ENCODE measurements at regions not wholly inside any gene's neighbourhood (a gene's known extent, or its start where the extent isn't known, plus 50 kb on each side); places are given as distances from the start of the nearest gene placed in this dataset.

DNA sequence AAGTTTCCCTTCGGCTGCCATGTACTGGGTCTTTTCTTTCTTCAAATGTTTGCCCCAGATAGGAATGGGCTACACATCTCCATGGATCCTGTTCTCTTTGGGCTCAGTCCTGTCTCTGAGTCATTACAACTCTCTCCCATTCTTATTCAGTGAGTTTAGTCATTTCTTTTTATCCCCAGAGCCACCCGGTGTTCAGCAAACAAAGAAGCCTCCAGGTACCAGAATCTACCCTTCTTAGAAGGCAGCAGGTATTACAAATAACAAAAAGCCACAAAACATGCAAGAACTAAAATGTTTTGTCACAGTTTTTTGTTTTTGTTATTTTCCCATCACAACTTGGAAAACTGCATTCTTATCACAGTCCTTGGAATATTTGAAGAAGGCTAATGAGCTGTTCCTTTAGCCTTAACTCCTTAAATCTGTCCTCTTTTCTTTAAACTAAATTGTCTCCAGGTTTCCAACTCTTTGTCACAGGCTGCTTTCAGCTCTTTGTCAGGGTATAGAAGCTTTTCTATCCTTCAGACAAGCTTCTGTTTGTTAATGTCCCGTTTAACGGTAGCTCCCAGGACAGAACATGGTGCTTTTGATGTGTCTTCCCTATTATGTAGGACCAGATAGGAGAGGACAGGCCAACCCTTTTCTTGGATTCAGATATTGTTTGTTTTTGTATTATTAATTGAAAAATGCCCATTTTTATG lies 215.5 kb upstream of the HTR2A start:
- Histone ChIP-seq H3K27ac (ENCODE audit: low read depth in 1 of 2, low read length in 2 of 2) (no peak overlapping the region), H3K4me1 (ENCODE audit: control insufficient read depth in 4 of 4, insufficient read depth in 4 of 4, low read length in 3 of 4) (no peaks in the 10 kb centered on the region), H3K9ac (ENCODE audit: low read depth in 1 of 2, low read length in 2 of 2) (no peak overlapping the region), H3K36me3 (ENCODE audit: control insufficient read depth in 4 of 4, insufficient read depth in 3 of 4, low read depth in 1 of 4, low read length in 3 of 4) (no peaks in the 10 kb centered on the region), H3K9me3 (ENCODE audit: control insufficient read depth in 4 of 4, low read length in 3 of 4) (no peaks in the 10 kb centered on the region), H3K27me3 (ENCODE audit: control insufficient read depth in 4 of 4, insufficient read depth in 4 of 4, low read length in 3 of 4) (no peaks in the 10 kb centered on the region), H3K4me3 (ENCODE audit: low read depth in 1 of 3, low read length in 3 of 3) (no peak overlapping the region)
- WGBS: 81% methylated on average over 4 of the region's 4 CpGs
- TF ChIP-seq YY1 (IDR thresholded peaks at IDR 0.05) (no peak), GABPA (IDR thresholded peaks at IDR 0.05 in 1 of 2, conservative IDR thresholded peaks at IDR 0.05 in 1 of 2) (no peak), HNF4G (IDR thresholded peaks at IDR 0.05) (no peak), RXRA (IDR thresholded peaks at IDR 0.05) (no peak), ZBTB33 (IDR thresholded peaks at IDR 0.05) (no peak), NR2F2 (IDR thresholded peaks at IDR 0.05) (no peak), JUND (IDR thresholded peaks at IDR 0.05) (no peak), TAF1 (conservative IDR thresholded peaks at IDR 0.05) (no peak), FOXA2 (IDR thresholded peaks at IDR 0.05) (no peak), RAD21 (IDR thresholded peaks at IDR 0.05) (no peak), EGR1 (IDR thresholded peaks at IDR 0.05; ENCODE audit: low read depth in 2 of 2) (no peak), SP1 (IDR thresholded peaks at IDR 0.05) (no peak)
- TF ChIP-seq, protein P1, sequence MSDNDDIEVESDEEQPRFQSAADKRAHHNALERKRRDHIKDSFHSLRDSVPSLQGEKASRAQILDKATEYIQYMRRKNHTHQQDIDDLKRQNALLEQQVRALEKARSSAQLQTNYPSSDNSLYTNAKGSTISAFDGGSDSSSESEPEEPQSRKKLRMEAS (IDR thresholded peaks at IDR 0.05): no peak
- TF ChIP-seq, protein P2, sequence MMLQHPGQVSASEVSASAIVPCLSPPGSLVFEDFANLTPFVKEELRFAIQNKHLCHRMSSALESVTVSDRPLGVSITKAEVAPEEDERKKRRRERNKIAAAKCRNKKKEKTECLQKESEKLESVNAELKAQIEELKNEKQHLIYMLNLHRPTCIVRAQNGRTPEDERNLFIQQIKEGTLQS (IDR thresholded peaks at IDR 0.05): no peak
- no peak for DNase-seq (ENCODE audit: low spot score)

DNA sequence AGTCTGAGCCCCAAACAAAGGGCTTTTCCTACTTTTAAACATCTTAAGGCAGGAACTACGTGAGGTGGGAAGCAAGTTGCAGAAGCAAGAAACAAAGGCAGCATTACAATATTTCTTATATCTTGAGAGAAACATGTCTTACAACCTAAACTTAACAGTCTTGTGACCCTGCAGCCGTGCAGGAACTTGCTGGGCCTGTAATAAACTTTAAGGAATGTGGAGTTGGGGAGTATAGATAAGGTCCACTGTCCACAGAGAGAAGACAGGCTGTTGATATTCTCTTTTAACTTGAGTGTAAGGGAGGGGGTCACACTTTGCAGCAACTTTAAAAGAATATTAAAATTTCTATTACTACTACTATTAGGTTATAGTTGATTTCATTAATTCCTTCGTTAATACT lies 214.6 kb upstream of the HTR2A start:
- H3K4me1 ChIP-seq (ENCODE audit: control insufficient read depth in 4 of 4, insufficient read depth in 4 of 4, low read length in 3 of 4): no peaks in the 10 kb centered on the region
- 82% methylated on average over 3 of the region's 3 CpGs for WGBS
- no peak for DNase-seq (ENCODE audit: low spot score)
- no peak overlapping the region for H3K9ac ChIP-seq (ENCODE audit: low read depth in 1 of 2, low read length in 2 of 2)
- H3K9me3 ChIP-seq (ENCODE audit: control insufficient read depth in 4 of 4, low read length in 3 of 4): no peaks in the 10 kb centered on the region
- H3K27ac ChIP-seq (ENCODE audit: low read depth in 1 of 2, low read length in 2 of 2): no peak overlapping the region
- H3K27me3 ChIP-seq (ENCODE audit: control insufficient read depth in 4 of 4, insufficient read depth in 4 of 4, low read length in 3 of 4): no peaks in the 10 kb centered on the region
- no peak overlapping the region for H3K4me3 ChIP-seq (ENCODE audit: low read depth in 1 of 3, low read length in 3 of 3)
- H3K36me3 ChIP-seq (ENCODE audit: control insufficient read depth in 4 of 4, insufficient read depth in 3 of 4, low read depth in 1 of 4, low read length in 3 of 4): no peaks in the 10 kb centered on the region
- TF ChIP-seq FOXA1 (IDR thresholded peaks at IDR 0.05): no peak
- TF ChIP-seq, protein P2 (IDR thresholded peaks at IDR 0.05): no peak
- TF ChIP-seq RXRA (IDR thresholded peaks at IDR 0.05): no peak
- TF ChIP-seq NR2F2 (IDR thresholded peaks at IDR 0.05): no peak
- TF ChIP-seq, protein P1 (IDR thresholded peaks at IDR 0.05): no peak
- TF ChIP-seq REST (IDR thresholded peaks at IDR 0.05): no peak
- TF ChIP-seq, protein P3, sequence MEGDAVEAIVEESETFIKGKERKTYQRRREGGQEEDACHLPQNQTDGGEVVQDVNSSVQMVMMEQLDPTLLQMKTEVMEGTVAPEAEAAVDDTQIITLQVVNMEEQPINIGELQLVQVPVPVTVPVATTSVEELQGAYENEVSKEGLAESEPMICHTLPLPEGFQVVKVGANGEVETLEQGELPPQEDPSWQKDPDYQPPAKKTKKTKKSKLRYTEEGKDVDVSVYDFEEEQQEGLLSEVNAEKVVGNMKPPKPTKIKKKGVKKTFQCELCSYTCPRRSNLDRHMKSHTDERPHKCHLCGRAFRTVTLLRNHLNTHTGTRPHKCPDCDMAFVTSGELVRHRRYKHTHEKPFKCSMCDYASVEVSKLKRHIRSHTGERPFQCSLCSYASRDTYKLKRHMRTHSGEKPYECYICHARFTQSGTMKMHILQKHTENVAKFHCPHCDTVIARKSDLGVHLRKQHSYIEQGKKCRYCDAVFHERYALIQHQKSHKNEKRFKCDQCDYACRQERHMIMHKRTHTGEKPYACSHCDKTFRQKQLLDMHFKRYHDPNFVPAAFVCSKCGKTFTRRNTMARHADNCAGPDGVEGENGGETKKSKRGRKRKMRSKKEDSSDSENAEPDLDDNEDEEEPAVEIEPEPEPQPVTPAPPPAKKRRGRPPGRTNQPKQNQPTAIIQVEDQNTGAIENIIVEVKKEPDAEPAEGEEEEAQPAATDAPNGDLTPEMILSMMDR (IDR thresholded peaks at IDR 0.05; ENCODE audit: low read depth, low read length, missing input control): no peak
- TF ChIP-seq TAF1 (conservative IDR thresholded peaks at IDR 0.05): no peak
- TF ChIP-seq EGR1 (IDR thresholded peaks at IDR 0.05; ENCODE audit: low read depth in 2 of 2): no peak
